ENCODE measurements at regions not wholly inside any gene's neighbourhood (a gene's known extent, or its start where the extent isn't known, plus 50 kb on each side); places are given as distances from the start of the nearest gene placed in this dataset.

- intact Hi-C loops (cut with micrococcal nuclease) (no loop called here), in situ Hi-C loops (cut with MboI) (no loop called here)
- DNase-seq (ENCODE audit: extremely low read depth in 1 of 4, low spot score in 3 of 4) (no peak), ATAC-seq (no peak), FAIRE-seq (no peak)
- no peaks in the 10 kb centered on the region for H3K36me3 ChIP-seq (ENCODE audit: control insufficient read depth, insufficient read depth, low read length)
- H3K4me2 ChIP-seq (ENCODE audit: insufficient read depth, low read length): no peak overlapping the region
- ChIA-PET CTCF (ENCODE audit: low intra/inter-chr PET ratio) (no interaction called here), POLR2A (interaction anchor here (0.6 to 1.2 kb wide), 2 partner anchors 302 to 320 kb away, joined by 3 read pairs; partner anchors contain the start of gene ID2)
- H2AFZ ChIP-seq (ENCODE audit: low read depth, low read length): no peak overlapping the region
- no TSS peak for BruUV-seq (replicated peaks)
- no peak overlapping the region for H3K9ac ChIP-seq (ENCODE audit: insufficient read depth in 1 of 2, low read depth in 2 of 2, low read length in 2 of 2)
- WGBS (ENCODE audit: insufficient coverage, low coverage, missing lambda C conversion rate): 3% methylated on average over 6 of the region's 6 CpGs
- no peaks in the 10 kb centered on the region for H3K9me1 ChIP-seq (ENCODE audit: control insufficient read depth, insufficient read depth, low read length)
- no peak overlapping the region for H3K27ac ChIP-seq (ENCODE audit: extremely low read depth, low read depth, low read length)
- no peak overlapping the region for H3K4me3 ChIP-seq
- no peaks in the 10 kb centered on the region for H3K79me2 ChIP-seq (ENCODE audit: control insufficient read depth, insufficient read depth, low read length)
- H4K20me1 ChIP-seq (replicated peaks; ENCODE audit: control insufficient read depth, insufficient read depth, low read length): no peaks in the 10 kb centered on the region
- H3K4me1 ChIP-seq (replicated peaks in 1 of 2; ENCODE audit: control insufficient read depth in 2 of 2, insufficient read depth in 2 of 2, low read length in 2 of 2): no peaks in the 10 kb centered on the region
- H3K9me3 ChIP-seq (replicated peaks; ENCODE audit: control insufficient read depth, insufficient read depth, low read depth, low read length): no peaks in the 10 kb centered on the region
- TF ChIP-seq HCFC1 (IDR thresholded peaks at IDR 0.05; ENCODE audit: low read depth, low read length) (no peak), CXXC5 (CRISPR knock-in tag; IDR thresholded peaks at IDR 0.05) (no peak), ZNF140 (CRISPR knock-in tag; IDR thresholded peaks at IDR 0.05) (no peak), LEF1 (IDR thresholded peaks at IDR 0.05) (no peak), JUN (IDR thresholded peaks at IDR 0.05; ENCODE audit: borderline replicate concordance, low read depth, low read length) (no peak), JUN (CRISPR knock-in tag; IDR thresholded peaks at IDR 0.05; ENCODE audit: borderline replicate concordance) (no peak), TAF9B (IDR thresholded peaks at IDR 0.05; ENCODE audit: partially characterized antibody) (no peak), DNMT1 (IDR thresholded peaks at IDR 0.05) (no peak)
- H3K27me3 ChIP-seq (ENCODE audit: control insufficient read depth in 2 of 2, insufficient read depth in 2 of 2, low read length in 2 of 2): peaks cover 8 to 21% of the 10 kb centered on the region in 2 experiments; a peak in 3 of 5 replicates
These were observed 301.8 kb upstream of the ID2 start for GRCh38 chr2:8380026-8380425.

DNA sequence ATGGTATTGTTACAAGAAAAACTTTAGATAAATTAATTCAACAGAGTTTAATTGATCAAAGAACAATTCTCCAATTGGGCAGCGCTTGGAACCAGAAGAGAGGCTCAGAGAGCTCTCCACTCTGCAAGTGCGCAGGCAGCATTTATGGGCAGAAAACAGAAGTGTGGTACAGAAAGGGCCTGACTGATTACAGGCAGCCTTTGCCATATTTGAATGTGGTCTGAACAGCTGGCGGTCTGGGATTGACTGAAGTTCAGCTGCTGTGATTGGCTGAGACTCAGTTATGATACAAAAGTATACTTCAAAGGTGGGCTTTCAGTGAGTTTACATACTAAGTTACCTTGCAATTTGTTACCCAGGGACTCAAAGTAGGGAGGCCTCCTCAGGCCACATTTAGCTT lies 301.3 kb upstream of the ID2 start:
- Histone ChIP-seq H3K4me1 (replicated peaks in 1 of 2; ENCODE audit: control insufficient read depth in 2 of 2, insufficient read depth in 2 of 2, low read length in 2 of 2) (no peaks in the 10 kb centered on the region), H3K9me1 (ENCODE audit: control insufficient read depth, insufficient read depth, low read length) (no peaks in the 10 kb centered on the region), H3K79me2 (ENCODE audit: control insufficient read depth, insufficient read depth, low read length) (no peaks in the 10 kb centered on the region), H3K27me3 (ENCODE audit: control insufficient read depth in 2 of 2, insufficient read depth in 2 of 2, low read length in 2 of 2) (peaks cover 8 to 21% of the 10 kb centered on the region in 2 experiments; a peak in 3 of 5 replicates), H3K9ac (ENCODE audit: insufficient read depth in 1 of 2, low read depth in 2 of 2, low read length in 2 of 2) (no peak overlapping the region), H2AFZ (ENCODE audit: low read depth, low read length) (no peak overlapping the region), H3K4me2 (ENCODE audit: insufficient read depth, low read length) (no peak overlapping the region), H3K27ac (ENCODE audit: extremely low read depth, low read depth, low read length) (no peak overlapping the region), H3K9me3 (replicated peaks; ENCODE audit: control insufficient read depth, insufficient read depth, low read depth, low read length) (no peaks in the 10 kb centered on the region), H4K20me1 (replicated peaks; ENCODE audit: control insufficient read depth, insufficient read depth, low read length) (no peaks in the 10 kb centered on the region), H3K36me3 (ENCODE audit: control insufficient read depth, insufficient read depth, low read length) (no peaks in the 10 kb centered on the region), H3K4me3 (no peak overlapping the region)
- 0% methylated on average over 3 of the region's 3 CpGs for WGBS (ENCODE audit: insufficient coverage, low coverage, missing lambda C conversion rate)
- in situ Hi-C loops (cut with MboI): no loop called here
- BruUV-seq (replicated peaks): no TSS peak
- DNase-seq (ENCODE audit: extremely low read depth in 1 of 4, low spot score in 3 of 4) (no peak), FAIRE-seq (no peak), ATAC-seq (no peak)
- ChIA-PET POLR2A (interaction anchor here (0.6 to 1.2 kb wide), 2 partner anchors 301 to 321 kb away, joined by 3 read pairs; partner anchors contain the start of gene ID2), CTCF (ENCODE audit: low intra/inter-chr PET ratio) (no interaction called here)
- intact Hi-C loops (cut with micrococcal nuclease): no loop called here
- no peak for TF ChIP-seq MCM2 (IDR thresholded peaks at IDR 0.05; ENCODE audit: low read depth)
- no peak for TF ChIP-seq IFI16 (CRISPR knock-in tag; IDR thresholded peaks at IDR 0.05)
- no peak for TF ChIP-seq SRSF1 (IDR thresholded peaks at IDR 0.05; ENCODE audit: low read depth, low read length)
- TF ChIP-seq MYC (IDR thresholded peaks at IDR 0.05; ENCODE audit: low read depth, low read length): no peak
- TF ChIP-seq MYC (CRISPR knock-in tag; IDR thresholded peaks at IDR 0.05; ENCODE audit: borderline replicate concordance, low read depth): no peak
- TF ChIP-seq ZNF75A (CRISPR knock-in tag; IDR thresholded peaks at IDR 0.05): no peak
- TF ChIP-seq, protein P1, sequence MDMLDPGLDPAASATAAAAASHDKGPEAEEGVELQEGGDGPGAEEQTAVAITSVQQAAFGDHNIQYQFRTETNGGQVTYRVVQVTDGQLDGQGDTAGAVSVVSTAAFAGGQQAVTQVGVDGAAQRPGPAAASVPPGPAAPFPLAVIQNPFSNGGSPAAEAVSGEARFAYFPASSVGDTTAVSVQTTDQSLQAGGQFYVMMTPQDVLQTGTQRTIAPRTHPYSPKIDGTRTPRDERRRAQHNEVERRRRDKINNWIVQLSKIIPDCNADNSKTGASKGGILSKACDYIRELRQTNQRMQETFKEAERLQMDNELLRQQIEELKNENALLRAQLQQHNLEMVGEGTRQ (CRISPR knock-in tag; IDR thresholded peaks at IDR 0.05): no peak
- TF ChIP-seq SNAPC5 (CRISPR knock-in tag; IDR thresholded peaks at IDR 0.05): no peak
- TF ChIP-seq KAT8 (IDR thresholded peaks at IDR 0.05; ENCODE audit: low read depth): no peak
- no peak for TF ChIP-seq POLR2G (IDR thresholded peaks at IDR 0.05; ENCODE audit: low read depth, low read length)
- no peak for TF ChIP-seq SIN3B (IDR thresholded peaks at IDR 0.05; ENCODE audit: low read depth)
- no peak for TF ChIP-seq HDAC8 (tag; IDR thresholded peaks at IDR 0.05)

All from K562 (cell line).